Lower leg skin (tissue), 3 donors: ENCODE measurements at regions not wholly inside any gene's neighbourhood (a gene's known extent, or its start where the extent isn't known, plus 50 kb on each side); places are given as distances from the start of the nearest gene placed in this dataset.

ENCODE experiments used
- CTCF ChIP-seq, 3 donors: fragments of 450-650 bp; IDR thresholded peaks; one replicate each; pipeline ENCODE4 v1.5.1; 2016; ENCODE audit warnings: antibody characterized with exemption in 3 of 3, mild to moderate bottlenecking in 3 of 3, moderate library complexity in 2 of 3
- POLR2A ChIP-seq, 2 donors: fragments of 450-650 bp; IDR thresholded peaks; one replicate each; pipeline ENCODE4 v1.6.1; 2016 to 2017; ENCODE audit warnings: antibody characterized with exemption in 2 of 2, mild to moderate bottlenecking in 1 of 2, moderate library complexity in 1 of 2

GRCh38 chr4:11774346-11774745 lies 345.7 kb upstream of the HS3ST1 start:
- no peak for TF ChIP-seq POLR2A (IDR thresholded peaks at IDR 0.05)
- no peak for TF ChIP-seq CTCF (IDR thresholded peaks at IDR 0.05)
